ENCODE measurements at regions not wholly inside any gene's neighbourhood (a gene's known extent, or its start where the extent isn't known, plus 50 kb on each side); places are given as distances from the start of the nearest gene placed in this dataset.

- TF ChIP-seq POLR2A (IDR thresholded peaks at IDR 0.05) (no peak), CTCF (IDR thresholded peaks at IDR 0.05) (no peak)
- no peaks in the 10 kb centered on the region for H3K27me3 ChIP-seq
- no peaks in the 10 kb centered on the region for H3K36me3 ChIP-seq
- no peak for DNase-seq
- H3K4me1 ChIP-seq, result no peaks in the 10 kb centered on the region
- H3K27ac ChIP-seq, result no peak overlapping the region
- H3K9me3 ChIP-seq, result no peaks in the 10 kb centered on the region
- H3K4me3 ChIP-seq, result no peak overlapping the region
- intact Hi-C loops (cut with DNase I; ENCODE audit: low total_unique reads), result no loop called here
These were observed 160.2 kb downstream of the TOX3 start for GRCh38 chr16:52386694-52387093.

- H3K27me3 ChIP-seq, result no peaks in the 10 kb centered on the region
- no peaks in the 10 kb centered on the region for H3K4me1 ChIP-seq
- H3K4me3 ChIP-seq, result no peak overlapping the region
- no peak for DNase-seq
- TF ChIP-seq POLR2A (IDR thresholded peaks at IDR 0.05), result no peak
- no peak for TF ChIP-seq CTCF (IDR thresholded peaks at IDR 0.05)
- no peaks in the 10 kb centered on the region for H3K36me3 ChIP-seq
- H3K27ac ChIP-seq, result no peak overlapping the region
- intact Hi-C loops (cut with DNase I; ENCODE audit: low total_unique reads), result no loop called here
- H3K9me3 ChIP-seq, result no peaks in the 10 kb centered on the region
These were observed 162.6 kb downstream of the TOX3 start for GRCh38 chr16:52384378-52384777.

- Histone ChIP-seq H3K36me3 (no peaks in the 10 kb centered on the region), H3K27ac (no peak overlapping the region), H3K4me3 (no peak overlapping the region), H3K9me3 (no peaks in the 10 kb centered on the region), H3K4me1 (no peaks in the 10 kb centered on the region), H3K27me3 (no peaks in the 10 kb centered on the region)
- intact Hi-C loops (cut with DNase I; ENCODE audit: low total_unique reads), result no loop called here
- no peak for TF ChIP-seq CTCF (IDR thresholded peaks at IDR 0.05)
- TF ChIP-seq POLR2A (IDR thresholded peaks at IDR 0.05), result no peak
- no peak for DNase-seq
These were observed 163.2 kb downstream of the TOX3 start for GRCh38 chr16:52383640-52384292.

GRCh38 chr16:52383119-52383518 is 163.8 kb downstream of the TOX3 start:
- TF ChIP-seq POLR2A (IDR thresholded peaks at IDR 0.05) (no peak), CTCF (IDR thresholded peaks at IDR 0.05) (no peak)
- intact Hi-C loops (cut with DNase I; ENCODE audit: low total_unique reads), result no loop called here
- H3K4me3 ChIP-seq, result no peak overlapping the region

GRCh38 chr16:52379551-52379950 is 167.4 kb downstream of the TOX3 start:
- intact Hi-C loops (cut with DNase I; ENCODE audit: low total_unique reads), result no loop called here
- no peaks in the 10 kb centered on the region for H3K4me1 ChIP-seq
- DNase-seq, result no peak
- H3K27ac ChIP-seq, result no peak overlapping the region
- no peaks in the 10 kb centered on the region for H3K36me3 ChIP-seq
- TF ChIP-seq POLR2A (IDR thresholded peaks at IDR 0.05) (no peak), CTCF (IDR thresholded peaks at IDR 0.05) (no peak)
- H3K4me3 ChIP-seq, result no peak overlapping the region
- no peaks in the 10 kb centered on the region for H3K9me3 ChIP-seq
- no peaks in the 10 kb centered on the region for H3K27me3 ChIP-seq

More at GRCh38 chr16:52383119-52383518, 163.8 kb downstream of the TOX3 start:
- Histone ChIP-seq H3K9me3 (no peaks in the 10 kb centered on the region), H3K36me3 (no peaks in the 10 kb centered on the region), H3K27ac (no peak overlapping the region), H3K4me1 (no peaks in the 10 kb centered on the region), H3K27me3 (no peaks in the 10 kb centered on the region)
- no peak for DNase-seq

All from uterus (tissue), 3 donors.